Adipocyte (in vitro differentiated cells): ENCODE measurements at regions not wholly inside any gene's neighbourhood (a gene's known extent, or its start where the extent isn't known, plus 50 kb on each side); places are given as distances from the start of the nearest gene placed in this dataset.
"Not testable (repeated sequence)": the region's sequence is repeated elsewhere in the genome, so short reads cannot be mapped to it uniquely, and the experiment has no call there.

Source experiments
- DNase-seq: peaks from one replicate; pipeline ENCODE4 v3.0.0-alpha.2; 2015; ENCODE audit warnings: low read depth
- H3K27me3 ChIP-seq: replicated peaks from 2 replicates; pipeline ENCODE4 v1.7.0; 2013; ENCODE audit warnings: mild to moderate bottlenecking, low read length, moderate library complexity; ENCODE audit not compliant: control insufficient read depth, insufficient read depth
- H3K36me3 ChIP-seq: 2 replicates; pipeline ENCODE4 v1.7.0; 2013; ENCODE audit warnings: low read length, mild to moderate bottlenecking, moderate library complexity; ENCODE audit not compliant: control insufficient read depth, insufficient read depth, severe bottlenecking
- H3K4me1 ChIP-seq: 2 replicates; pipeline ENCODE4 v1.7.0; 2013; ENCODE audit warnings: mild to moderate bottlenecking, low read length, moderate library complexity; ENCODE audit not compliant: control insufficient read depth, insufficient read depth
- H3K4me3 ChIP-seq: 2 replicates; pipeline ENCODE4 v1.7.0; 2013; ENCODE audit warnings: mild to moderate bottlenecking, low read length, moderate library complexity
- H3K9ac ChIP-seq: 2 replicates; pipeline ENCODE4 v1.7.0; 2013; ENCODE audit warnings: mild to moderate bottlenecking, low read length, moderate library complexity
- H3K9me3 ChIP-seq: 2 replicates; pipeline ENCODE4 v1.7.0; 2013; ENCODE audit warnings: mild to moderate bottlenecking, low read length, moderate library complexity; ENCODE audit not compliant: control insufficient read depth

GRCh38 chrX:146865734-146866133 lies 51.2 kb upstream of the CXorf51A start:
- peaks cover 20% of the 10 kb centered on the region for H3K9me3 ChIP-seq
- not testable (repeated sequence) for H3K4me1 ChIP-seq, DNase-seq, H3K4me3 ChIP-seq, H3K27me3 ChIP-seq, H3K9ac ChIP-seq, H3K36me3 ChIP-seq
